Tibial artery (tissue), 4 donors: ENCODE measurements at regions not wholly inside any gene's neighbourhood (a gene's known extent, or its start where the extent isn't known, plus 50 kb on each side); places are given as distances from the start of the nearest gene placed in this dataset.

Experiments
- DNase-seq, 2 donors: peaks; one replicate each; pipeline ENCODE4 v3.0.0-alpha.2; 2019
- H3K27ac ChIP-seq, 2 donors: fragments of 200-600 bp; sonication (generic) in 1 of 2; 1 replicate in 1 of 2; 2 replicates in 1 of 2; pipeline ENCODE4 v1.5.1; 2018 to 2019; ENCODE audit warnings: mild to moderate bottlenecking in 1 of 2
- H3K27me3 ChIP-seq, 2 donors: fragments of 200-600 bp; sonication (generic) in 1 of 2; one replicate each; pipeline versions ENCODE4 v1.5.1 to v1.6.0; 2016 to 2019
- H3K36me3 ChIP-seq, 3 donors: fragments of 200-600 bp; sonication (generic) in 2 of 3; one replicate each; pipeline ENCODE4 v1.5.1; 2016 to 2019; ENCODE audit warnings: mild to moderate bottlenecking in 2 of 3
- H3K4me1 ChIP-seq, 4 donors: fragments of 200-600 bp; sonication (generic) in 2 of 4; 1 replicate in 3 of 4; 2 replicates in 1 of 4; pipeline ENCODE4 v1.5.1; 2016 to 2019
- H3K4me3 ChIP-seq, 2 donors: fragments of 200-600 bp; sonication (generic) in 1 of 2; 1 replicate in 1 of 2; 2 replicates in 1 of 2; pipeline ENCODE4 v1.5.1; 2018 to 2019; ENCODE audit warnings: mild to moderate bottlenecking in 2 of 2
- H3K9me3 ChIP-seq, 3 donors: fragments of 200-600 bp; sonication (generic) in 1 of 3; one replicate each; pipeline ENCODE4 v1.5.1; 2016 to 2019
- CTCF ChIP-seq, 2 experiments: fragments of 200-600 bp in 1 of 2; fragments of 450-650 bp in 1 of 2; IDR thresholded peaks; one replicate each; pipeline ENCODE4 v1.5.1; 2017 to 2019; ENCODE audit warnings: antibody characterized with exemption in 2 of 2, mild to moderate bottlenecking in 1 of 2, moderate library complexity in 1 of 2
- intact Hi-C: fragments of 100-400 bp; cut with DNase I; formaldehyde crosslinking; loops from one replicate; pipeline ENCODE4 v1.15.0; 2023; ENCODE audit warnings: low total_unique reads

GRCh38 chr21:14903172-14903865, 161.5 kb downstream of the NRIP1 start:
- Histone ChIP-seq H3K27ac (no peak overlapping the region), H3K36me3 (no peaks in the 10 kb centered on the region), H3K27me3 (no peaks in the 10 kb centered on the region), H3K4me3 (no peak overlapping the region), H3K9me3 (no peaks in the 10 kb centered on the region), H3K4me1 (no peaks in the 10 kb centered on the region)
- intact Hi-C loops, result no loop called here
- DNase-seq, result no peak
- TF ChIP-seq CTCF (IDR thresholded peaks at IDR 0.05), result no peak

- Histone ChIP-seq H3K27ac (no peak overlapping the region), H3K27me3 (no peaks in the 10 kb centered on the region), H3K9me3 (no peaks in the 10 kb centered on the region), H3K36me3 (no peaks in the 10 kb centered on the region), H3K4me1 (no peaks in the 10 kb centered on the region), H3K4me3 (no peak overlapping the region)
- DNase-seq, result no peak
- intact Hi-C loops, result no loop called here
- no peak for TF ChIP-seq CTCF (IDR thresholded peaks at IDR 0.05)
Observed at GRCh38 chr21:14901482-14901958, 163.3 kb downstream of the NRIP1 start.

- Histone ChIP-seq H3K4me3 (no peak overlapping the region), H3K36me3 (no peaks in the 10 kb centered on the region), H3K27me3 (no peaks in the 10 kb centered on the region), H3K4me1 (no peaks in the 10 kb centered on the region), H3K9me3 (no peaks in the 10 kb centered on the region), H3K27ac (no peak overlapping the region)
- TF ChIP-seq CTCF (IDR thresholded peaks at IDR 0.05), result no peak
- no peak for DNase-seq
- intact Hi-C loops, result no loop called here
Observed at GRCh38 chr21:14900611-14901010, 164.2 kb downstream of the NRIP1 start.

GRCh38 chr21:14900058-14900457, 164.7 kb downstream of the NRIP1 start:
- Histone ChIP-seq H3K9me3 (no peaks in the 10 kb centered on the region), H3K36me3 (no peaks in the 10 kb centered on the region), H3K27me3 (no peaks in the 10 kb centered on the region), H3K4me3 (no peak overlapping the region), H3K27ac (no peak overlapping the region), H3K4me1 (no peaks in the 10 kb centered on the region)
- TF ChIP-seq CTCF (IDR thresholded peaks at IDR 0.05), result no peak
- intact Hi-C loops, result no loop called here
- DNase-seq, result no peak

GRCh38 chr21:14895792-14896191, 169.0 kb downstream of the NRIP1 start:
- intact Hi-C loops, result no loop called here
- Histone ChIP-seq H3K27ac (no peak overlapping the region), H3K27me3 (no peaks in the 10 kb centered on the region), H3K9me3 (no peaks in the 10 kb centered on the region), H3K36me3 (no peaks in the 10 kb centered on the region), H3K4me3 (no peak overlapping the region), H3K4me1 (no peaks in the 10 kb centered on the region)
- no peak for TF ChIP-seq CTCF (IDR thresholded peaks at IDR 0.05)
- DNase-seq, result no peak

- no peak overlapping the region for H3K4me3 ChIP-seq
- no peaks in the 10 kb centered on the region for H3K36me3 ChIP-seq
- intact Hi-C loops, result no loop called here
- H3K27me3 ChIP-seq, result no peaks in the 10 kb centered on the region
- TF ChIP-seq CTCF (IDR thresholded peaks at IDR 0.05), result no peak
- no peak for DNase-seq
- no peaks in the 10 kb centered on the region for H3K4me1 ChIP-seq
- no peak overlapping the region for H3K27ac ChIP-seq
- no peaks in the 10 kb centered on the region for H3K9me3 ChIP-seq
Observed at GRCh38 chr21:14890141-14890540, 174.7 kb downstream of the NRIP1 start.
